Activated CD4-positive, alpha-beta T cell treated with anti-CD3 and anti-CD28 coated beads, Interleukin-2, Interleukin-6, amounts not matched to agents 100 ng/mL and 50 ng/mL, durations not matched to agents 16 hours and 8 hours (primary cell): ENCODE measurements at regions not wholly inside any gene's neighbourhood (a gene's known extent, or its start where the extent isn't known, plus 50 kb on each side); places are given as distances from the start of the nearest gene placed in this dataset.
"Not testable (repeated sequence)": the region's sequence is repeated elsewhere in the genome, so short reads cannot be mapped to it uniquely, and the experiment has no call there.

ENCODE experiments used
- DNase-seq: peaks from one replicate; pipeline ENCODE4 v3.0.0-alpha.2; 2020

DNA sequence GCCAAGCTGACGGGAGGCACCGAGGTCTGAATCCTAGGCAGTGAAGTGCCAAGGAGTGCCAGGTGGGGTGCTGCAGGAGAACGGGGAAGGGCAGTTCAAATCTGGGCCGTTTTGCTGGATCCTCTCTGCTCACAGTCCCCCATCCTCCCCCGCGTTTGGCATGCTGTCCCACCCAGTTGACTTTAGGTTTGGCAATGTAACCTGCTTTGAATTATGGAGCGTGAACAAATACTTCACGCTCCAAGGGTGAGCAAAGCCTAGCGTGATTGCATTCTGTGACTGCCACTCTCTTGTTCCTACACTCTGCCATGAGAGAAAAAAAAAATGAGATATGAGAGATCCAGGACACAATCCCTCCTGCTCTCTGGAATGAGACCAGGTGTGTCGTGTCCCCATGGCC, 381.9 kb downstream of the ZNF516 start:
- no peak for DNase-seq

DNA sequence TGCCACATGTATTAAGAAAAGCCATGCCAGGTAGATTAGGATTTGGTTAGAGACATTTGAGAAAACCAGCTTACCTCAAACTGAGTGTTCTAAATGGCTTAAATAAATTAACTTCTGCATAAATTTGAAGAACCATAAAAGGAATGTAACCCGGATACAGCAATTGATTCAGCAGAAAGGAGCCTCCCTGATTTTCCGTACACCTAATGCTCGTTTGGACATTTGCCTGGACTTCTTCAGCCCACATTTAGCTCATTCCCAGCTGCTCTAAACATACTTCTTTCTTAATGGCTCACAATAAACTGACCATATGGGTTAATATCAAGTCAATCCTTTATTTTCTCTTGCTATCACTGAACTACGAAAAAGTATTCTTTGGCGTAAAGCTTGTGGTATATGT, 392.4 kb downstream of the ZNF516 start:
- no peak for DNase-seq

DNA sequence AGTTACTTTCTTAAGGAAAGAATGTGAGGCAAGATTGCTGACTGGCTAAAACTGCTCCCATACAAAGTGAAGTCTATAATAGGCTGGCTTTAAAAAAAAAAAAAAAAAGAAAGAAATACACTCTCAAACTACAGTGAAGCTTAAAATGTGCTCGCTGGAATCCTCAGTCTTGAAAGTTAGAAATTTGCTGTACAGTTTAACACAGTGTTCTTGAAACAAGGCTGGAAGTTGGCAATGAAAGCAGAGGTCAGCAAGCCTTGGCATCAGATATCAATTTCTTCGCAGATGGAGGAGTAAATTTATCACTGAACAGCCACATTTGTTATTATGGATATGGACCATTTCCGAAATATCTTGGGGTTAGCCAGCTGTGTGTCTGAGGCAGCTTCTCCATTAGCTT, 392.9 kb downstream of the ZNF516 start:
- DNase-seq: no peak

DNA sequence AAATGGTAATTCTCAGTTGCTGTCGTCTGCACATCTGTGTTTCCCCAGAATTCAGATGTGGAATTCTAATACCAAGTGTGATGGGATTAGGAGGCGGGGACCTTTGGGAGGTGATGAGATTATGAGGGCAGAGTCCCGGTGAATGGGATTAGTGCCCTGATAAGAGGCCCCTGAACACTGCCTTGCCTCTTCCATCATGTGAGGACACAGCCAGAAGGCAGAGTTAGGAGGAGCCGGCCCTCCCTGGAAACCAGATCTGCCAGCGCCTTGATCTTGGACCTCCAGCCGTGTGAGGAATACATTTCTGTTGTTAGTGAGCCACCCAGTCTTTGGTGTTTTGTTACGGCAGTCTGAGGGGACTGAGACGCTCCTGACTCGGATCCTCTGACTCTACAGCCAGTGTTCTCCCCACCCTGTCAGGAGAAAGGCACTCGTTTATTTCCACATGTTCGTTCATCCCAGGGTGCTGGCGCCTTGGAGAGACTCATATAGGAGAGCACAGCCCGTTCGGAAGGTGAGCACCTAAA, 395.0 kb downstream of the ZNF516 start:
- DNase-seq: no peak

DNA sequence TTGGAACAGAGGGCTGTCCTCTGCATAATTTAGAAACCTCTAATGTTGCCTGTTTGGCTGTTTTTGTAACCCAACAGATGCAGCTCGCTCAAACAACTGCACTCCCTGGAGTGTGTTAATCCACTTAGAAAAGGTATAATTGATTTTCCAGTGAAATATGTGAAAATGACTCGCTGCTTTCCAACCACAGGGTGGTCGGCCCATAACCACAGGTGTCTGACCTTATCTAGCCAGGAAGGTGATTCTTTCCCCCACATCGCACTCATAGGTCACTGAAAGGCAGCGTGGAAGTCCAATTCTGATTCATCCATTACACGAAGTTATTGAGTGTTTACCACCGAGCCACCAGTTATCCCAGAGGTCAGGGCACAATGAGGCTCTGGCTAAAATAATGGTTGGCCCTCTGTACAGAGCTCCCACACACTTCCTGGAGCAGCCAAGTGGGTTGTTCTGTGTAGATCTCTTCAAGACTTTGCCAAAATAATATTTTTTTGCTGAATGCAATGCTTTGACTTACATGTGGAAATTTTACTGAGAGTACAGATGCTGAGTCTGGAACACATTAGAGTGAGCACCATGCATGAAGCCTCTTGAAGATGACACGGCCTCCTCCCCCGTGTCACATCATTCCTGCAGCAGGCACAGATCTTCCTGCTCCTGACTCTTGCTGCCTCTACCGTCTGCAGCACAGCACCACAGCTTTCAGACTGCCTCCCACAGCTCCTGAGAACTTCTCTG, 396.2 kb downstream of the ZNF516 start:
- no peak for DNase-seq

DNA sequence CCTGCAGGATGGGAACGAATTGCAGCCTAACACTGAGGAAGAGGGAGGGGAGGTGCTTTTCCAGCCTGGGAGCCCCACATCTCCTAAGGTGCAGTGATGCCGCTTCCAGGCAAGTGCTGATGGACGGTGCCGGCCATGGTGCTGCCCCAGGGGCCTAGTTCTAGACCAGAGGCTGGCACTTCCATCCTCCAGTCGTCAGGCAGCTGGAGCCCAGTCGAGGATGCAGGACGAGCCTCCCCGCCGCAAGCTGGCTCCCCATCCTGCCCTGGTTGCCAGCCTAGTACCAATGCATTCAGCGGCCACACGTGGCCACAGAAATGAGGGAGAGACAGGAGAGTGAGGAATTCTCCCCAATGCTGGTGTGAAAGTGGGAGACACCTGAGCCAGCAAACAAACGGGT, 413.5 kb downstream of the ZNF516 start:
- DNase-seq: no peak

DNA sequence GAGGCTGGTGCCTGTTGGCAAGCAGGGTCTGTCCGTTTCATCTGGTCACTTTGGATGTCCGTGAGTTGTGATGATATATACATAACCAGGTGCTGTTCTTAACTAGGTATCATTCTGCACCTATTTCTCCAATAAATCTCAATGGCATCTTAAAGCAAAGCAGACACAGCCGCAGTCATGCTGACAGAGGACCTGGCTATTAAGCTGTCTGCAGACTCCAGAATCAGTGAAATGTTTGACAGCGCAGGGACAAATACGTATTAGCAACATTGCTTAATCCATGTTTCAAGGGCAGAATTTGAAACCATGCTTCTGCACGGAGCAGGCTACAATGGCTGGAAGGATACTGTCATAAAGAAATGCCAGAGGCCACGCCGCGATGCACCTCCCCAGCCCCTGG, 414.6 kb downstream of the ZNF516 start:
- DNase-seq: no peak

DNA sequence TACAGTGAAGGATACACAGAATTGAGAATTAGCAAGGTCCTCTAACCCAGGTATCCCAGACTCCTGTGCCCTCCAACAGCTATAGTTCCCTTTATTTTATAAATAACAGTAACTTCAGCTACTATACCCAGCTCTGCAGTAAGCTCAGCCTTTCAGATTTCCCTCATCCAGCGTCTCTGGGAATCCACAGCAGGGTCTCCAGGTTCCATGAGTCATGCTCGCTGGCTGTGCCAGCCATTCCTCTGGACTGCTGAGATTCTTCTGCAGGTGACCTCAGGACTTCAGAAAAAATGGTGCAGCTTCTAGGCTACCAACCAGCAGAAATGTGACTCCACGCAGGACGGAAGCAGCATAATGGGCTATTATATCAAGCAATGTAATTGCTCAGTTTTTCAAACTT, 419.3 kb downstream of the ZNF516 start:
- DNase-seq: no peak

DNA sequence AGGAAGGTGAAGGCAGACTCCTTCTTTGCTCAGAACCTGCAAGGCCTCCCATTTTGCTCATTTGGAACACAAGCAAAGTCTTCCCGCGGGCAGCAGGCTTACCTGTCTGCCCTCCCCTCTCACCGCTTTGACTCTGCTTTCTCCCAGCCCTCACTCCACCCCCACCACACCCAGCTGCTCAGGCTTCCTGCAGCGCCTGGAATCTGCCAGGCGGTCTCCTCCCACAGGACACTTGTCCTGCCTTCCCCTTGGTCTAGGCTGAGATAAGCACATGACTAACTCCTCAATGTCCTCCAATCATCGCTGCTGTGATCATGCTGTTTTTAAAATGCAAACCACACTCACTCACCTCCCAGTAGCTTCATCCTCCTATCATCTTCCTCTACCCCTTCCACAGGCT, 430.0 kb downstream of the ZNF516 start:
- no peak for DNase-seq

DNA sequence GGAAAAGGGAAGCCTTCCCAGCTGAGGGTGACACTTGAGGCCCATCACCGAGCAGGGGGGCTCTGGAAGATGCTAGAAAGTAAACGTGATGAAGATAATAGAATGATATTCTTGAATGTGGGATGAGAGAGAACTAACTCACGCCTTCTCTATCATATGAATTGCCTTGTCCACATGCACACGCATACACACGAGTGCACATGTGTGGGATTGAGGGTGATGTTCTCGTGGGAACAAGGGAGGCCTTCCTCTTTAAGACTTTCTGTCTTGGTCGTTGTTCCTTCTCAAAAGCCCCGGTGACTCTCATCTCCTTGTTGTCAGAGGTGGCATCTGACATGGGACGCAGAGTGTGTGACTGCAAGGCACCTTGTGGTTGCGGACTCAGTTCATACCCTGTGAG, 436.9 kb downstream of the ZNF516 start:
- no peak for DNase-seq

DNA sequence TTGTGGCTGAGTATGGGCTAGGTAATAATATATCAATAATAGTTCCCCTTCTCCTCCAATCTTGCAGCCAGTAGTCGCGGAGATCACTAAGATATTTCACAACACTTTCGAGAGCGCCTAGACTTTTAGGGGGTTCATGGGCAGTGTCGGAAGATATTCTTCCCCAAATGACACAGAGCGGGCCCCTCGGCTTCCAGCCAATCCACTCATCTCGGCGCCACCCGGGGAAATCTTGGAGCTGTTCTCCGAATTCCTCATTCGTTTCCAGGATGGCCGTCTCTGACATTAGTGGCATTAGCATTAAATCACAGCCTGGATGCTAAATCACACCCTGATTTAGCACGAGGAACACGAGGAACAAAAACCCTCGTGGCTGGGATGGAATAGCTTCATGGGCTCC, 437.7 kb downstream of the ZNF516 start:
- no peak for DNase-seq

DNA sequence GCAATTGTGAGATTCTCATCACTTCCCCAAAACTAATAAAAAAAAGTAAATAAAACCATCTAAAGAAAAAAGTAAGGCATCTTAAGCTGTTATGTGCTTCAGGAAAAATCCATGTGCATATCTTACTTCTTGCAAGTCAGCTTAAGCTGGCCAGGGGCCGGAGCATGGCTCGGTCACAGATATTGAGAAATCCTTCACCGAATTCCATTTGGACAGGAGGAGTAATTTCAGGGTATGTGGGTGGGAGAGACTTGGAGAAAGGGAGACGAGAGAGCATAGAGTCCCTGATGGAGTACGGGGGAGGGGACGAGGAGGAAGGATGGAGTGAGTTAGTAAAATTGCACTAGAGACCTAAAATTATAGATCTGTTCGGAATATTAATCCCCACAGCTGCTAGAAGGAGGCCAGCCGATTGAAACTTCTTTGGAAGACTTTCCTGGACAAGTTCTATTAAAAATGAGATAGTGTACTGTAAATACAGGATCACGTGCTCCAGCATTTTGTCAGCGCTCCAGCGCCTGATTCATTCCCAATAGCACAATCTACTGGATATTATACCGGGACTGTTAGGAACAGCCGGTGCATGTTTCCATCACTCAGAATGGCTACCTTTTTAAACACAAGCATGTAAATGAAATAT, 438.5 kb downstream of the ZNF516 start:
- no peak for DNase-seq

DNA sequence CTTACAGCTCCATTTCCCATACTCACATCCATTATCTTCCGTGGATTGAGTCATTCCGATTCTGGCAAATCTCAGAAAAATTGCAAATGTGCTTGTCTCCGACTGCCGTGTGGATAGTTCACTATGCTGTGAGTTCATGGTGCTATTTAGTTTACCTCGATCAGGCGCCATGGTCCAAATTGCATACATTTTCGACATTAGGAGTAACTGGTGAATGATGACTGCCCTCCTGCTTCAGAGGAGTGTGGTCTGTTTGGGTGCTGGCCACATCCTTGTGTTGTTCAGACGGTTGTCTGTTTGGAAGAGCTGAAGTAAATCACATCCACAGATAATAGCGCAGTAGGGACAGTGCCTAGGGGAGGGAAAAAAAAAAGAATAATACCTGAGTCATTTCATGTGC, 439.5 kb downstream of the ZNF516 start:
- DNase-seq: no peak

DNA sequence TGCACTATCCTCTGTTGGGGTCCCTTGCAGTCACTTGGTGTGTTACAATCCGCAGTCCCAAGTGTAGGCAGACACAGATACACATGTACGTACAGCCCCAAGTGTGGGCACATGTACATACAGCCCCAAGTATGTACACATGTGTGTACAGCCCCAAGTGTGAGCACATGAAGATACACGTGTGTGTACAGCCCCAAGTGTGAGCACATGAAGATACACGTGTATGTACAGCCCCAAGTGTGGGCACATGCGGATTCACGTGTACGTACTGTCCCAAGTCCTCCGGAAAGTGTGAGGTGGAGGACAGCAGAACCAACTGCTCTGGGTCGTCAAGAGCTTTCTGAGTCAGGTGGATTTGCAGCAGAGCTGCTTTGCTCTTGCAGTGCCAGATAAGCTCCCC, 440.0 kb downstream of the ZNF516 start:
- DNase-seq: no peak

DNA sequence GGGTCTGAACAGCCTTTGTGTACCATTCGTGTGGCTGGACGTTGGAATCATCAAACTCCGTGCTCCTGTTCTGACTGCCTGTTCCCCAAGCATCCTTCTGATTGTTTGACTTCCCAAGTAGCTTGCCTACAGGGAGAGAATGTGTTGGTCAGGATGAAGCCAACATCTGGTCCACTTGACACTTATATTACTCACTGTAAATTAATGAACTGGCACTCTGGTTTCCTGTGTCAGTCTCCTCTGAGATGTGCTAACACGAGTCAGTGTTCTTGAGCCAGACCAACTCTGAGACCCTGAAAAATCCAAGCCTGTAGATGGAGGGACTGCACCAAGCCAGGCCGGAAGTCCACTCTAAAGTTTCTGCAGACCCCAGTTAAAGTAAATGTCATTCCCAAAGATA, 440.9 kb downstream of the ZNF516 start:
- DNase-seq: no peak

DNA sequence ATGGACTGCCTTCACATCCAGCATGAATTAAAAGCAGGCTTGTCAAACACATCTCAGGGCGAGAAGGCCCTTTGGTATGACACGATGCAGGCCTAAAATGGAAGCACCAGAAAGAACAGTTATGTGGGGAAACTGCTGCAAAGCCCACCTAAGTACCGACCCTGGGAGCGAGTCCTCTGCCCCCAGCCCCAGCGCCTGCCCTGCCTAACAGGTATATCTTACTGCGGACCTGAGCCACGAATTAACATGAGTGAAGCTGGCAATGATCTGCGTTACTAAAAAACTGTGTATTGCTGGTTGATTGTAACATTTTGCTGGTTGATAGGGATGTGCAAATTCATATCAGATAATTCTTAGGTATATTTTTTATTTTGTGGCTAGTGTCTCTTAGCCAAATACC, 441.5 kb downstream of the ZNF516 start:
- DNase-seq: no peak

DNA sequence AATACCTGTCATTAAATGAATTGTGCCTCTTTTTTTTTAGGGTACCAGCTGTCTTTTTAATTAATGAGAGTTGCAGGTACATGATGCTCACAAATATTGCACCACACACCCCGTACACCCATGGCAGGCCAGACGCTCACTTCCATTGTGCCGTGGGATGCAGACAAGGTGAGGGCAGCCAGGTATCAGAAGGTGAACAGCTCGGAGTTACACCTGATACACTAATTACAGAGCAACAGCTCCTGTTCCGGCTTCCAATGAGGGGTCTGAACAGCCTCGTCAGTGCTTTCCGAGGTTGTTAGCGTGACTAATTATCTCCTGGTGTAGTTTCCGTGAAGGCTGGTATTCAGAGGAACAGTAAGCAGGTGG, 442.8 kb downstream of the ZNF516 start:
- no peak for DNase-seq

DNA sequence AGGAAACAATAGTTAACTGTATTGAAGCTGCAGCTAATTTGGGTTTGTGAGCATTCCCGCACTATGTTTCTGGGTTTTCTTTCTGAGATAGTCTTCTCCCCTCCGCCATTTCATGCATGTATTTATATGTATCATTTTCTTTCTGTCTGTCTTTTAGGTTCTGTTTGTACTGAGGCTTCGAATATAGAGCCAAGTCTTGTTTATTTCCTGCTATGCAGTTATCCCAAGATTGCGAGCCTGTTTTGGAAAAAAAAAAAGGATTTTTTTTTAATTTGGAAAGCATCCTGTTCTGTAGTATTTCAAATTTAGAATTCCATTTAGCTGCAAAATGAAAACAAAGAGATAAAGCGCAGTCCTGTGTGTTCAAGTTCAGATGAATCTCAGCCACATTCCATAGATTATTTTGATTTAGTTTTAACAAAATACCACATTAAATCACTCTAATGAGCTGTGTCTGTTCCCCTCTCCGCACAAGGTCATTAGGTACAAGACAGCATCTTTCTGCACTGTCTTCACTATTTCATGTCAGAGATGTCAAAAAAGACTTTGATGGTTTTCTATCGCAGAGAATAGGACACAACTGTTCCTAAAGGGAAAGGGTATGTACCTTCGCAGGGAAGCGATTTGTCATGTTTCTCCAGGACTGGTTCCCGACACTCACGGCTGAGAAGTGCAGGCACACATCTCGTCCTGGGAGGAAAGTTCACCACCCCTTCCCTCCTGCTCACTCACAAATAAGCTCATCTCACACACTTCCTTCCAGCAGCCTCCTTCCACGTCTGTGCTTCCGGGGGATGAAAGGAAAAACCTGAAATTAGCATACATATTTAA, 443.4 kb downstream of the ZNF516 start:
- DNase-seq: no peak

DNA sequence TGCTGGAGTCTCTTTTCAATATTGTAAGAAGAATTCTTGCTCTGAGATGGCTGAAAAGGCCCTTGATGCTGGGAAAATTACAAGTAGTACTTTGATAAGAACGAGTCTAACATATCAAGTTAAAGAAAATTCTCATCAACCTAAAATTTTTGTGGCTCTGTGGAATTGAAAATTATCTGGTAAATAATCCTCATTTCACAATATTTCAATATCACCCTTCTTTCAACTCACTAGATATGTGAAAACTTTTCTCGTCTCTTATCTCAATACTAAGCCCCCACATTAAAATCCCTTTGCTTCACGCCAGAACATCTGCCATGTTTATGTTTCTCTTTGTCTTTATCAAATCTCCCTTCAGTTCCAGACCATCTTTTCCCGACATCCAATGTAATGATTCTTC, 448.8 kb downstream of the ZNF516 start:
- DNase-seq: no peak

DNA sequence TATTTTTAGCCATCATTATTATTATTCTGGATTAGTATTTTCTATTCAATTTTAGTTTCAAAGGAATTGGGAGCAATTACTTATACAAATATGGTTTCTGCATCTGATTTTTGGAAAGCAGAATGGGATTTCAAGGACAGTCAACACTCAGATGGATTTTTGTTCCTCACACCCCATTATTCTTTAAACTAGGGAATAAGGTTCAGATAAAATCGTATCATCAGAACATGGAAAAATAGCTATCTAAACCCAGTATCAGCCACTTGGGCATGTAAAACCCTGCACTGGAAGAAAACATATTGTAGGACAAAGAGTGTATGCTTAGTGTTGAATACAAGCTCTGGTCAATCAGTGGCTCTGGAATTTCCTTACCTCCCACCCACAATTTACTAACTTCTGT, 452.5 kb downstream of the ZNF516 start:
- DNase-seq: no peak

DNA sequence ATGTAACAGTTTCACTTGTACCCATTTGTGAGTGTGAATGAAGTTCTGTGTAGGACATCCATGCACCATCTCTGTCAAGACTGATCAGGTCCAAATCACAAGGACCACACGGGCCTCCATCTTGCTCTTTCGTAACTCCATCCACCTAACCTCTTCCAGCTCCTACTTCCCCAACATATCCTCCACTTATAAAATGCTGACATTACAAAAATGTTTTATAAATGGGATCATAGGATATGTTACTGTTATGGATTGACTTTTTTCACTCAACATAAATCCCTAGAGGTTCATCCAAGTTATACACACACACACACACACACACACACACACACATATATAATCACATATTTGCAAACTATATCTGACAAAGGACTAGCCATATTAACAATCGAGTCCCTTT, 476.8 kb downstream of the ZNF516 start:
- DNase-seq: no peak

DNA sequence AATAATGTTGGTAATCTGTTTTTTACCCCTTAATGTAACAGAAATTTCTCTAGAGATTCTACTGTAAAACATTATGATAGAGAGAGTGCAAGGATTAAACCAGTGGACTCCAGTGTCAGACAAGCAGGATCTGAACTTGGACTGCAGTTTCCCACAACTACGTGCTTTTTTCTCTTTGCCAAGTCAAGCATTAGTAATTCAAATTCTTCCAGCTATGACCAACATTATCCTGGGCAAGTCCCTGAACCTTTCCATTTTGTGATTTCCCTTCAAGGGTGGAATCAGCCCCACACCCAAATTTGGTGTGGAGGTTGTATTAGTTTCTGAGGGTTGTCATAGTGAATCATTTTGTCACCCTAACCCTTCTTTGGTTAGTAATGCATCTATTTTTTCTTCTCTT, 482.0 kb downstream of the ZNF516 start:
- no peak for DNase-seq

DNA sequence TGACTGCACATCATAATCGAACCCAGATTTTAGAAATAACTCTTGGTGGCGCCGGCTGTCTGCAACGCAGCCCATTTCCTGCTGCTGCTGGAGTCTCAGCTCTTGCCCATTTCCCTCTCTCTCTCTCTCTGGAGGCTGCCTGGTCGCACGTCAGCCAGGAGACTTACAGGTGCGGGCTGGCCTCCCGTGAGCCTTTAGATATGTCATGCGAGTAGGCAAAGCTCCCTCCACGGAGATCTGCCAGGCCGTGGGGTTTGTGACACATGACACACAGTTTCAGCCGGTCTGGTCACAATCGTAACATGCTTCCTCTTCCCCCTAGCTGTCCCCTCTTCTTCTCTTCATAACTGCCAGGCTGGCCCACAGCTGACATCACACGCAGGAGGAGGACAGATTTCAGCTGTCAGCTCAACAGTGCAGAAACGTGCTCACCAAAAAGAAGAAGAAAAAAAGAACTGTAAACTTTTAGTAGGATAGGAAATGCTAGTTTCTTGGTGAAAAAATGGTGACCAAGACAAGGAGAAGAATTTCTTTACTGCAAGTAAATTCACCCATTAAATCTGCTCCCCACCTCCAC, 489.3 kb downstream of the ZNF516 start:
- DNase-seq: no peak

DNA sequence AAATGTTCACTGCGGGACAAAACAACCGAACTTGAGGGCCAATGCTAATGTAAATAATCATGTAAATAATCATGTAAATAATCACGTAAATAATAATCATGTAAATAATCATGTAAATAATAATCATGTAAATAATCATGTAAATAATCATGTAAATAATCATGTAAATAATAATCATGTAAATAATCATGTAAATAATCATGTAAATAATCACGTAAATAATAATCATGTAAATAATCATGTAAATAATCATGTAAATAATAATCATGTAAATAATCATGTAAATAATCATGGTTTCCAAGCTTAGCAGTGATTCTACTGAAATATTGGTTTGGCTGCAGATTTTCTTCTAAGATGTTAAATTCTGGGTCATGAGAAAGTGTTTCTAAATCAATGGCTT, 507.1 kb downstream of the ZNF516 start:
- not testable (repeated sequence) for DNase-seq
